ENCODE measurements at regions not wholly inside any gene's neighbourhood (a gene's known extent, or its start where the extent isn't known, plus 50 kb on each side); places are given as distances from the start of the nearest gene placed in this dataset.

DNA sequence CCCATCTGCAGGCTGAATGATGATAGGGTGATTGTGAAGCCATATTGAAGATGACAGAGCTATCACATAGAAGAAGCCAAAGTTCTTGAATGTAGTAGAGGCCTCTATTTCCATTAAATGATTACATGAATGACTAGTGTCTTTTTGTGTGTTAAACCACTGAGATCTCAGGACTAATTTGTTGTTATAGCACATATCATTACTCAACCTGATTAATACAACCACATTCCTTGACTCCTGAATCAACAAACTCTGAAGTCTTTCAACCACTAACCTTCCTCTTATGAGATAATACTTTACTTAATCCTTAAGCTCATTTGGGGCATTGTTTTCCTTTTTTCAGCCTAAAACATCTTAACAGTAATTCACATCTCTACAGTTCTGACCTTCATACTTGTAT is 564.5 kb upstream of the ADAMTS9 start:
- no peak for DNase-seq (ENCODE audit: low read depth)
- TF ChIP-seq, protein P1, sequence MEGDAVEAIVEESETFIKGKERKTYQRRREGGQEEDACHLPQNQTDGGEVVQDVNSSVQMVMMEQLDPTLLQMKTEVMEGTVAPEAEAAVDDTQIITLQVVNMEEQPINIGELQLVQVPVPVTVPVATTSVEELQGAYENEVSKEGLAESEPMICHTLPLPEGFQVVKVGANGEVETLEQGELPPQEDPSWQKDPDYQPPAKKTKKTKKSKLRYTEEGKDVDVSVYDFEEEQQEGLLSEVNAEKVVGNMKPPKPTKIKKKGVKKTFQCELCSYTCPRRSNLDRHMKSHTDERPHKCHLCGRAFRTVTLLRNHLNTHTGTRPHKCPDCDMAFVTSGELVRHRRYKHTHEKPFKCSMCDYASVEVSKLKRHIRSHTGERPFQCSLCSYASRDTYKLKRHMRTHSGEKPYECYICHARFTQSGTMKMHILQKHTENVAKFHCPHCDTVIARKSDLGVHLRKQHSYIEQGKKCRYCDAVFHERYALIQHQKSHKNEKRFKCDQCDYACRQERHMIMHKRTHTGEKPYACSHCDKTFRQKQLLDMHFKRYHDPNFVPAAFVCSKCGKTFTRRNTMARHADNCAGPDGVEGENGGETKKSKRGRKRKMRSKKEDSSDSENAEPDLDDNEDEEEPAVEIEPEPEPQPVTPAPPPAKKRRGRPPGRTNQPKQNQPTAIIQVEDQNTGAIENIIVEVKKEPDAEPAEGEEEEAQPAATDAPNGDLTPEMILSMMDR (IDR thresholded peaks at IDR 0.05; ENCODE audit: insufficient read depth, low read depth, low read length, missing control alignments): no peak
- no peak overlapping the region for H3K4me3 ChIP-seq (ENCODE audit: low read depth, low read length)

- H3K4me3 ChIP-seq (ENCODE audit: low read depth, low read length): no peak overlapping the region
- no peak for DNase-seq (ENCODE audit: low read depth)
- TF ChIP-seq, protein P1 (IDR thresholded peaks at IDR 0.05; ENCODE audit: insufficient read depth, low read depth, low read length, missing control alignments): no peak
These were observed 563.6 kb upstream of the ADAMTS9 start for GRCh38 chr3:65251375-65251774.

DNA sequence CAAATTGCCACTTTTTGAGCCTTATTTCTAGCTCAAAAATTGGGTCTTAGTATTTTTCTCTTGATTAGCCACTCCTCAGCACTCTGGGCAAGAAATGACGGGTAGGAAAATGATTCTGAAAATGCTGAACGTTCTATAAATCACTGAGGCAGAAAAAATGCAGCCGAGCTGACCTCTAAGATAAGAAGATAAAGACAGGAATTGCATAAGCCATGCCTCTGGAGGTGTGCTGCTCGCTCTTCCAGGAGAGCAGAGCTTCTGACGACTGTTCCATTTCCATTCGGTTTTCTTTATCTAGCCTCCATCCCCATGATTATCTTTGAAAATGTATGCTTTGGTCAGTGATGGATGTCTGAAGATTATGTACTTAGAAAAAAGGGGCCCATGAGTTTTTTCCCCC is 558.8 kb upstream of the ADAMTS9 start:
- TF ChIP-seq, protein P1 (IDR thresholded peaks at IDR 0.05; ENCODE audit: insufficient read depth, low read depth, low read length, missing control alignments): no peak
- H3K4me3 ChIP-seq (ENCODE audit: low read depth, low read length): no peak overlapping the region
- DNase-seq (ENCODE audit: low read depth): no peak

- TF ChIP-seq, protein P1 (IDR thresholded peaks at IDR 0.05; ENCODE audit: insufficient read depth, low read depth, low read length, missing control alignments): no peak
- H3K4me3 ChIP-seq (ENCODE audit: low read depth, low read length): no peak overlapping the region
- no peak for DNase-seq (ENCODE audit: low read depth)
These were observed 557.6 kb upstream of the ADAMTS9 start for GRCh38 chr3:65245133-65246063.

- no peak overlapping the region for H3K4me3 ChIP-seq (ENCODE audit: low read depth, low read length)
- no peak for DNase-seq (ENCODE audit: low read depth)
- TF ChIP-seq, protein P1 (IDR thresholded peaks at IDR 0.05; ENCODE audit: insufficient read depth, low read depth, low read length, missing control alignments): no peak
These were observed 552.6 kb upstream of the ADAMTS9 start for GRCh38 chr3:65240366-65240765.

- H3K4me3 ChIP-seq (ENCODE audit: low read depth, low read length): no peak overlapping the region
- TF ChIP-seq, protein P1 (IDR thresholded peaks at IDR 0.05; ENCODE audit: insufficient read depth, low read depth, low read length, missing control alignments): no peak
- DNase-seq (ENCODE audit: low read depth): no peak
These were observed 550.9 kb upstream of the ADAMTS9 start for GRCh38 chr3:65238652-65239051.

Measured in GM12865 (cell line).